A549 (cell line): ENCODE measurements at regions not wholly inside any gene's neighbourhood (a gene's known extent, or its start where the extent isn't known, plus 50 kb on each side); places are given as distances from the start of the nearest gene placed in this dataset.

ENCODE experiments used
- BHLHE40 ChIP-seq: IDR thresholded peaks from 2 replicates; pipeline ENCODE4 v1.6.1; 2012; ENCODE audit warnings: low read depth, low read length, inconsistent platforms
- CBX8 ChIP-seq: fragments of 200-600 bp; sonication (generic); IDR thresholded peaks from 2 replicates; pipeline ENCODE4 v1.6.1; 2016
- EP300 ChIP-seq, 2 experiments: fragments of >200 bp; sonication (Bioruptor Twin); formaldehyde crosslinking; IDR thresholded peaks; 2 replicates in 1 of 2; 3 replicates in 1 of 2; pipeline ENCODE4 v1.6.1; 2016 to 2017
- RAD21 ChIP-seq, 2 experiments: fragments of >200 bp in 1 of 2; sonication (Bioruptor Twin) in 1 of 2; formaldehyde crosslinking in 1 of 2; IDR thresholded peaks in 1 of 2; conservative IDR thresholded peaks in 1 of 2; 2 replicates in 1 of 2; 3 replicates in 1 of 2; pipeline ENCODE4 v1.6.1; 2012 to 2018; ENCODE audit warnings: inconsistent platforms in 1 of 2
- ZFP36 ChIP-seq: fragments of 450-650 bp; IDR thresholded peaks from 2 replicates; pipeline ENCODE4 v1.6.1; 2014; ENCODE audit warnings: borderline replicate concordance; ENCODE audit not compliant: partially characterized antibody
- TF ChIP-seq, protein P1 (sequence below): IDR thresholded peaks from 2 replicates; pipeline ENCODE4 v1.6.1; 2012
- TF ChIP-seq, protein P2 (sequence below): fragments of 150-350 bp; IDR thresholded peaks from 2 replicates; pipeline ENCODE4 v1.6.1; 2014; ENCODE audit warnings: low read depth, mild to moderate bottlenecking, low read length
- TF ChIP-seq, protein P3 (sequence below): fragments of >200 bp; sonication (Bioruptor Twin); formaldehyde crosslinking; IDR thresholded peaks from 3 replicates; pipeline ENCODE4 v1.5.1; 2016

DNA sequence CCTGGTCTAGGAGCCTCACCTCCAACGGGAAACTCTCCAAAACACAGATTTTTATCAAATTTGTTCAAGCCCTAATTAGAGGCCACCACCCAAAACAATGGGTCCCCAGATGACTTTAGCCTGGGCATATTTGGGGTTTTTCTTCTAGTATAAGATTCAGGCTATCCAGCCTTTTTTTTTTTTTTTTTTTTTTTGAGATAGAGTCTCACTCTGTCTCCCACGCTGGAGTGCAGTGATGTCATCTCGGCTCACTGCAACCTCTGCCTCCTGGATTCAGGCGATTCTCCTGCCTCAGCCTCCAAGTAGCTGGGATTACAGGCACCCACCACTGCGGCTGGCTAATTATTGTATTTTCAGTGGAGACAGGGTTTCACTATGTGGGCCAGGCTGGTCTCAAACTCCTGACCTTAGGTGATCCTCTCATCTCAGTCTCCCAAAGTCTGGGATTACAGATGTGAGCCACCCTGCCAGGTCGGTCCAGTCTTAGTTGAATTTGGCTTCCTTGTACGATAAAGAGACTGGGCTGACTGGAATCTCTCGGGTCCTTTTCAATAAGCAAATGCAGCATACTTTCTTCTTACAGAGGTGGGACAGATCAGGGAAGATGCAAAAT, 91.4 kb upstream of the KLF6 start:
- TF ChIP-seq, protein P1, sequence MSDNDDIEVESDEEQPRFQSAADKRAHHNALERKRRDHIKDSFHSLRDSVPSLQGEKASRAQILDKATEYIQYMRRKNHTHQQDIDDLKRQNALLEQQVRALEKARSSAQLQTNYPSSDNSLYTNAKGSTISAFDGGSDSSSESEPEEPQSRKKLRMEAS, result no peak
- no peak for TF ChIP-seq ZFP36
- no peak for TF ChIP-seq CBX8
- no peak for TF ChIP-seq BHLHE40
- TF ChIP-seq RAD21 (conservative IDR thresholded peaks at IDR 0.05 in 1 of 2, IDR thresholded peaks at IDR 0.05 in 1 of 2), result no peak
- TF ChIP-seq, protein P2, sequence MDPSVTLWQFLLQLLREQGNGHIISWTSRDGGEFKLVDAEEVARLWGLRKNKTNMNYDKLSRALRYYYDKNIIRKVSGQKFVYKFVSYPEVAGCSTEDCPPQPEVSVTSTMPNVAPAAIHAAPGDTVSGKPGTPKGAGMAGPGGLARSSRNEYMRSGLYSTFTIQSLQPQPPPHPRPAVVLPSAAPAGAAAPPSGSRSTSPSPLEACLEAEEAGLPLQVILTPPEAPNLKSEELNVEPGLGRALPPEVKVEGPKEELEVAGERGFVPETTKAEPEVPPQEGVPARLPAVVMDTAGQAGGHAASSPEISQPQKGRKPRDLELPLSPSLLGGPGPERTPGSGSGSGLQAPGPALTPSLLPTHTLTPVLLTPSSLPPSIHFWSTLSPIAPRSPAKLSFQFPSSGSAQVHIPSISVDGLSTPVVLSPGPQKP, result no peak
- TF ChIP-seq, protein P3, sequence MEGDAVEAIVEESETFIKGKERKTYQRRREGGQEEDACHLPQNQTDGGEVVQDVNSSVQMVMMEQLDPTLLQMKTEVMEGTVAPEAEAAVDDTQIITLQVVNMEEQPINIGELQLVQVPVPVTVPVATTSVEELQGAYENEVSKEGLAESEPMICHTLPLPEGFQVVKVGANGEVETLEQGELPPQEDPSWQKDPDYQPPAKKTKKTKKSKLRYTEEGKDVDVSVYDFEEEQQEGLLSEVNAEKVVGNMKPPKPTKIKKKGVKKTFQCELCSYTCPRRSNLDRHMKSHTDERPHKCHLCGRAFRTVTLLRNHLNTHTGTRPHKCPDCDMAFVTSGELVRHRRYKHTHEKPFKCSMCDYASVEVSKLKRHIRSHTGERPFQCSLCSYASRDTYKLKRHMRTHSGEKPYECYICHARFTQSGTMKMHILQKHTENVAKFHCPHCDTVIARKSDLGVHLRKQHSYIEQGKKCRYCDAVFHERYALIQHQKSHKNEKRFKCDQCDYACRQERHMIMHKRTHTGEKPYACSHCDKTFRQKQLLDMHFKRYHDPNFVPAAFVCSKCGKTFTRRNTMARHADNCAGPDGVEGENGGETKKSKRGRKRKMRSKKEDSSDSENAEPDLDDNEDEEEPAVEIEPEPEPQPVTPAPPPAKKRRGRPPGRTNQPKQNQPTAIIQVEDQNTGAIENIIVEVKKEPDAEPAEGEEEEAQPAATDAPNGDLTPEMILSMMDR, result no peak
- TF ChIP-seq EP300 (IDR thresholded peaks at IDR 0.05), result no peak
